Gastroesophageal sphincter (tissue), 4 donors: ENCODE measurements at regions not wholly inside any gene's neighbourhood (a gene's known extent, or its start where the extent isn't known, plus 50 kb on each side); places are given as distances from the start of the nearest gene placed in this dataset.

Experiments
- ATAC-seq: fragments of 150-250 bp; one replicate; pipeline ENCODE4 v1.9.1; 2016; ENCODE audit warnings: mild to moderate bottlenecking, moderate library complexity
- H3K27ac ChIP-seq, 4 donors: fragments of 200-600 bp; sonication (generic) in 3 of 4; 1 replicate in 3 of 4; 2 replicates in 1 of 4; pipeline ENCODE4 v1.5.1; 2016 to 2019
- H3K27me3 ChIP-seq: fragments of 200-600 bp; sonication (generic); one replicate; pipeline ENCODE4 v1.5.1; 2019
- H3K36me3 ChIP-seq, 2 donors: fragments of 200-600 bp; sonication (generic); one replicate each; pipeline ENCODE4 v1.5.1; 2019; ENCODE audit warnings: control low read depth in 1 of 2
- H3K4me1 ChIP-seq, 3 donors: fragments of 200-600 bp; sonication (generic); 1 replicate in 2 of 3; 2 replicates in 1 of 3; pipeline ENCODE4 v1.5.1; 2016 to 2019; ENCODE audit warnings: control low read depth in 2 of 3
- H3K4me3 ChIP-seq, 2 donors: fragments of 200-600 bp; sonication (generic); one replicate each; pipeline ENCODE4 v1.5.1; 2019; ENCODE audit warnings: mild to moderate bottlenecking in 1 of 2, moderate library complexity in 1 of 2
- H3K9me3 ChIP-seq, 3 donors: fragments of 200-600 bp; sonication (generic); one replicate each; pipeline ENCODE4 v1.5.1; 2017 to 2019; ENCODE audit warnings: control low read depth in 2 of 3
- EP300 ChIP-seq: sonication (generic); formaldehyde crosslinking; IDR thresholded peaks from one replicate; pipeline ENCODE4 v1.6.1; 2017; ENCODE audit warnings: antibody characterized with exemption, mild to moderate bottlenecking
- POLR2A ChIP-seq, 2 donors: fragments of 450-650 bp; IDR thresholded peaks; one replicate each; pipeline ENCODE4 v1.6.1; 2017; ENCODE audit warnings: antibody characterized with exemption in 2 of 2, mild to moderate bottlenecking in 2 of 2, moderate library complexity in 1 of 2
- POLR2AphosphoS5 ChIP-seq: sonication (generic); formaldehyde crosslinking; IDR thresholded peaks from one replicate; pipeline ENCODE4 v1.6.1; 2017; ENCODE audit warnings: antibody characterized with exemption
- WGBS, 2 donors: methylation state at CpG; one replicate each; pipeline ENCODE4 v1.1.5; 2018; ENCODE audit warnings: low coverage in 1 of 2; 5-methylcytosine and 5-hydroxymethylcytosine counted together
- TF ChIP-seq, protein P1 (sequence below), 4 experiments: fragments of 200-600 bp in 2 of 4; fragments of 450-650 bp in 2 of 4; sonication (generic) in 1 of 4; IDR thresholded peaks; one replicate each; pipeline ENCODE4 v1.5.1; 2017 to 2019; ENCODE audit warnings: antibody characterized with exemption in 4 of 4, mild to moderate bottlenecking in 2 of 4, moderate library complexity in 2 of 4

DNA sequence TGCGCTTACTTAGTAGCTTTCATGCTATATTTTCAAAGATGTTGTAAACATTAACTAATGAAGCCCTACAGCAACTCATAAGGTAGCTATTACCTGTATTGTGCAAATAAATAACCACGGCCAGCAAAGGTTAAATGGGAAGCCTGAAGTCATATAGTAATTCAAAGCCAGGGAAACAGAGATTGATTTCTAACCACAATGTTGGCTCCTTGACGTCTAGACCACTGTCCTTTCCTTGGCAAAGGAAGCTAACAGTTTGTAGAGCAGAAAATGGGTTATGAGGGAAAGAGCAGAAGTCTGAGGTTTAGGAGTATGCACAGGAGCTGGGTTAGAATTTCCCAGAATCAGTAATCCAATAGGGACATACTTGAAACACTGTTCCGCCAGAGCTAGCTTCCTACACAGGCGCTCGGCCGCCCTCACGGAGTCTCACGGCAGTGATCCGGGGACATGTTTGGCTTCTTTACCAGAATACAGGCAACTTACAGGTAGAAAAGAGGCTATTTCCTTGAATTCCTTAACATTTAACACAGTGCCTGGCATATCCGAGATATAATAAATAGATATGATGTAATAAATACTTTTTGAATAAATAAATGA, 298.8 kb upstream of the LYPLAL1 start:
- TF ChIP-seq, protein P1, sequence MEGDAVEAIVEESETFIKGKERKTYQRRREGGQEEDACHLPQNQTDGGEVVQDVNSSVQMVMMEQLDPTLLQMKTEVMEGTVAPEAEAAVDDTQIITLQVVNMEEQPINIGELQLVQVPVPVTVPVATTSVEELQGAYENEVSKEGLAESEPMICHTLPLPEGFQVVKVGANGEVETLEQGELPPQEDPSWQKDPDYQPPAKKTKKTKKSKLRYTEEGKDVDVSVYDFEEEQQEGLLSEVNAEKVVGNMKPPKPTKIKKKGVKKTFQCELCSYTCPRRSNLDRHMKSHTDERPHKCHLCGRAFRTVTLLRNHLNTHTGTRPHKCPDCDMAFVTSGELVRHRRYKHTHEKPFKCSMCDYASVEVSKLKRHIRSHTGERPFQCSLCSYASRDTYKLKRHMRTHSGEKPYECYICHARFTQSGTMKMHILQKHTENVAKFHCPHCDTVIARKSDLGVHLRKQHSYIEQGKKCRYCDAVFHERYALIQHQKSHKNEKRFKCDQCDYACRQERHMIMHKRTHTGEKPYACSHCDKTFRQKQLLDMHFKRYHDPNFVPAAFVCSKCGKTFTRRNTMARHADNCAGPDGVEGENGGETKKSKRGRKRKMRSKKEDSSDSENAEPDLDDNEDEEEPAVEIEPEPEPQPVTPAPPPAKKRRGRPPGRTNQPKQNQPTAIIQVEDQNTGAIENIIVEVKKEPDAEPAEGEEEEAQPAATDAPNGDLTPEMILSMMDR (IDR thresholded peaks at IDR 0.05) = no peak
- TF ChIP-seq POLR2A (IDR thresholded peaks at IDR 0.05) = no peak
- TF ChIP-seq EP300 = no peak
- no peak for TF ChIP-seq POLR2AphosphoS5
- 86 to 94% methylated on average over 6 to 8 of the region's 11 CpGs for WGBS, 2 donors
- ATAC-seq = no peak
- Histone ChIP-seq H3K27me3 (no peaks in the 10 kb centered on the region), H3K27ac (no peak overlapping the region), H3K4me3 (no peak overlapping the region), H3K4me1 (no peaks in the 10 kb centered on the region), H3K9me3 (no peaks in the 10 kb centered on the region), H3K36me3 (no peaks in the 10 kb centered on the region)

DNA sequence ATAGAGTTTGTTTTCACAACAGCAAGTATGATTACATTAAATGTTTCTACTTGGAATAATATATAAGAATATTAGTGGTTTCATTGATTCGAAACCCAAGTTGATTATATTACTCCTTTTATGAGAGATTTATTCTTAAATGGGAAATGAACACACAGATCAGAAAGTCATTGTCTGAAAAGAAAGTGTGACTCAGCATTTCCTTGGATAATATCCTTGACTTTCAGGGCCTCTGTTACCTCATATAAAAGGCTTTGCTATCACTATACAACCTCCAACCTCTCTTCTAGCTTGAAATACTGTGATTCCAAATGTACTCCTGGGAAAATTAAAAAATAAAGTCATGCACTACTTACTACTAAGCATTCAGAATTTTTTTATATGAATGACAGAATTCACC, 295.3 kb upstream of the LYPLAL1 start:
- no peaks in the 10 kb centered on the region for H3K27me3 ChIP-seq
- WGBS, 2 donors = 71 to 86% methylated on average over 1 of the region's 1 CpG
- no peak for ATAC-seq

DNA sequence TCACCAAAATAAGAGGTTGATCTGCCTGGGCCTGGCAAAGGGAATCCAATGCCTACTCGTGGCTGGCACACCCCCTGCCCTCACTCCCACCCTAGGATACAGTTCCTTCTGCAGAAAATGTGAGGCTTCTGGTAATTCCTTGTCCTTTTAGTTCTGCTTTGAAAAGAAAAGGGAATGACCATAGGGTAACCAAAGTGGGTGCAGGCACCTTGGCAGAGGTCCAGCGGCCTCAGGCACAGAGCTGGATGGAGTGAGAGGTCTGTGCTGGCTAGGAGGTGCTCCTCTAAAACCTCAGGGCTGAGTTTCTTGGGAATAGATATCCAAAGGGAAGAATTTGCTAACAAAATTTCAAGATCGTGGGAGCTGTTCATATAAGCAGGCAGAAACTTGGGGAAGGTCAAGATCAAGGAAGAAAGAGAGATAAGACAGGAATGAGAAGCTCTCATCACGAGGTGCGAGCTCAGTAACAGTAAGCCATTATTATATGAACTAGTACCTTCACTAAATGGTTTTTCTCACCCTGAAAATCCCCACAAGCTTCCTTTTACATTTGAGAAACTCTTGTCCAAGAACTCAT, 293.1 kb upstream of the LYPLAL1 start:
- Histone ChIP-seq H3K4me1 (no peaks in the 10 kb centered on the region), H3K27ac (no peak overlapping the region), H3K4me3 (no peak overlapping the region), H3K36me3 (no peaks in the 10 kb centered on the region), H3K27me3 (no peaks in the 10 kb centered on the region), H3K9me3 (no peaks in the 10 kb centered on the region)
- TF ChIP-seq, protein P1 (IDR thresholded peaks at IDR 0.05) = no peak
- TF ChIP-seq EP300 (no peak), POLR2AphosphoS5 (no peak), POLR2A (IDR thresholded peaks at IDR 0.05) (no peak)
- 93 to 96% methylated on average over 3 to 4 of the region's 5 CpGs for WGBS, 2 donors
- ATAC-seq = no peak

More for the DNA sequence above, 295.3 kb upstream of the LYPLAL1 start:
- H3K4me1 ChIP-seq = no peaks in the 10 kb centered on the region
- no peaks in the 10 kb centered on the region for H3K36me3 ChIP-seq
- H3K4me3 ChIP-seq = no peak overlapping the region
- TF ChIP-seq EP300 = no peak
- no peak for TF ChIP-seq POLR2A (IDR thresholded peaks at IDR 0.05)
- no peak for TF ChIP-seq POLR2AphosphoS5
- TF ChIP-seq, protein P1 (IDR thresholded peaks at IDR 0.05) = no peak
- no peaks in the 10 kb centered on the region for H3K9me3 ChIP-seq
- H3K27ac ChIP-seq = no peak overlapping the region

DNA sequence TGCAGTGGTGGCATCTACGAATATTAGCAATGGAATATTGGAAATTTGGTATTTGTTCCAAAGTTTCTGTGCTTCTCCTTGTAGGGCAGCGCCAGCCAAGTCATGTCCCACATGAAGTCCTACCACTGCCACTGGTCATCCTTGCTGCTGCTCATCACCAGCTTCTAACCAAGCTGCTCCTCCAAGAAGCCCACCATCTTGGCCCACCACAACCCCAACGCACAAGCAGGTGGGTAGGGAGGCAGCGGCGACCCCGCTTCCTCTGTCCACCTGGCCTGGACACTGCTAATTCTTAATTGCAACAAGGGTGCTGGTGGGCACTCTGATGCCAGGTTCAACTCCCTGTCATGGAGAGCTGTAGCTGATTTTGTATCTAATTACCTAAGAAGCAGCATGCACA, 291.2 kb upstream of the LYPLAL1 start:
- ATAC-seq = no peak
- Histone ChIP-seq H3K9me3 (no peaks in the 10 kb centered on the region), H3K36me3 (no peaks in the 10 kb centered on the region), H3K27me3 (no peaks in the 10 kb centered on the region), H3K4me3 (no peak overlapping the region), H3K27ac (no peak overlapping the region), H3K4me1 (peaks cover 0 to 16% (median 7%) of the 10 kb centered on the region in 3 donors)
- 83 to 93% methylated on average over 1 to 3 of the region's 6 CpGs for WGBS, 2 donors
- TF ChIP-seq POLR2AphosphoS5 (no peak), POLR2A (IDR thresholded peaks at IDR 0.05) (no peak), EP300 (no peak)
- TF ChIP-seq, protein P1 (IDR thresholded peaks at IDR 0.05) = no peak
